HG03196 (cell line): ENCODE measurements at regions not wholly inside any gene's neighbourhood (a gene's known extent, or its start where the extent isn't known, plus 50 kb on each side); places are given as distances from the start of the nearest gene placed in this dataset.
"Not testable (repeated sequence)": the region's sequence is repeated elsewhere in the genome, so short reads cannot be mapped to it uniquely, and the experiment has no call there.

Experiments used
- ATAC-seq: cut with Tn5 transposase; IDR thresholded peaks from one replicate; pipeline ENCODE4 v1.9.1; 2021; ENCODE audit not compliant: unreplicated experiment

DNA sequence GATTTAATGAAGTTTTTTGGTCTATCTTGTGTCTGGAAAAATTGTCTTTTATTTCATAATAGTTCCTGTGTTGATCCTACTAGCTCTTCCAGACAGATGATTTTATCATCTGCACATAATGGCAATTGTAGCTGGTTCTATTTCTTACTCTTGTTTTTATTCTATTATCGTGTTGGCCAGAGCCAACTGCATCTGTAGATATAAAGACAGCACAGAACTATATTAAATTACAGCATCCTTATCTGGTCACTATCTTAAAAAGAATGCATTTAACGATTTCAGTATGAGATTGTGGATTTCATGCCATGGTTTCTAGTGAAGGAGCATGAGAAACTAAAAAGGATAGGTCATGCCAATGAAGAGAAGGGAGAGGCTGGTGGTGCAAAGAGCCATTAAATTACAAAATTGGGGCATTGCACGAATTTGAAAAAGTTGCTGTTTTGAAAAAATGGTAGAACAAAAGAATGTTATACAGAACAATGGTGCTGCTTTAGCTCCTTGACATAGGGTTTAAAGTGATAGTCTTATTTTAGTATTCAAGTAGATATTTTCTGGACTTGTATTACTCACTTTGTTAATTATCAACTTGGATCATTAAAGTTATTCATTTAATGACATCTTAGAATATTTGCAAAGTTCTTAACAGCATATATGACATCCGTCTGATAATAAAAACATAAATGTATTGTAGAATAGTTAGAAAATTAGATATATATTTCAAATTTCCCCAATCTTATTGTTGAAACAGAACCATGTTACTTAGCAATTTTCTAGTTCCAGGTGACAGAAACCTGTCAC, 1250.3 kb downstream of the REEP3 start:
- no peak for ATAC-seq

DNA sequence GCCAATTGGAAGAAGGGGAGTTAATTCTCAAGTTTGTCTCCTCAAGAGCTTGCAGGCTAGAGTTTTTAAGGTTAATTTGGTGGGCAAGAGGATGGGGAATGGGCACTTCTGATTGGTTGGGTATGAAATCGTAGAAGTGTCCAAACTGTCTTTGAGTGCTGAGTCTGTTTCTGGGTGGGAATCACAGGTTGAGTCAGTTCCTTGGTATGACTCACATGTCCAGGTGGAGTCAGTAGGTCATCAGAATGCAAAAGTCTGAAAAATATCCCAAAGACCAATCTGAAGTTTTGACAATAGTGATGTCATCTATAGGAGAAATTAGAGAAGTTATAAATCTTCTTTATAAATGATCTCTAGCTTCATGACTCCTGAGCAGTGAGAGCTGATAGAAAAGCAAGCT, 1252.2 kb downstream of the REEP3 start:
- no peak for ATAC-seq

DNA sequence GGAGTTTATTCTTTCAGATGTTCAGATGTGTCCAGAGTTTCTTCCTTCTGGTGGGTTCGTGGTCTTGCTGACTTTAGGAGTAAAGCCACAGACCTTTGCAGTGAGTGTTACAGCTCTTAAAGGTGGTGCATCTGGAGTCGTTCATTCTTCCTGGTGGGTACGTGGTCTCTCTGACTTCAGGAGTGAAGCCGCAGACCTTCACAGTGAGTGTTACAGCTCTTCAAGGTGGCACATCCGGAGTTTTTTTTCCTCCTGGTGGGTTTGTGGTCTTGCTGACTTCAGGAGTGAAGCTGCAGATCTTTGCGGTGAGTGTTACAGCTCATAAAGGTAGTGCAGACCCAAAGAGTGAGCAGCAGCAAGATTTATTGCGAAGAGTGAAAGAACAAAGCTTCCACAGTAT, 1263.2 kb downstream of the REEP3 start:
- ATAC-seq = not testable (repeated sequence)

DNA sequence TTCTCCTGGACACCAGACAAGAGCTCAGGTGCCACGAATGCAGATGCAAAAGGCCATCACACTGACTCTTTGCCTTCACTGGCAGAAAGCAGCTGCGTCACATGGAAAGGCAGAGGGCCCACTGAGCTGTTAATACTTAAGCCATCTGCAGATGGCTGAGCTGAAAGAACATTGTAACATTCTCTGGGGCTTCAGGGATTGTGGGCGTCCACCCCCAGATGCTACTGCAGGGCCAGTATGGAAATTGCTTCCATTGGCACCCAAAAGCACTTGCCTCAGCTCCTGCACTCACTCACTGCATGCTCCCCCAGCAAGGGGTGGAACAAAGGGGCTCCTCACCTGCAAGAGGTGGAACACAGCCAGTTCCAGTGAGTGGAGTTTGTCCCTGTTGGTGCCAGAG, 1264.6 kb downstream of the REEP3 start:
- no peak for ATAC-seq

DNA sequence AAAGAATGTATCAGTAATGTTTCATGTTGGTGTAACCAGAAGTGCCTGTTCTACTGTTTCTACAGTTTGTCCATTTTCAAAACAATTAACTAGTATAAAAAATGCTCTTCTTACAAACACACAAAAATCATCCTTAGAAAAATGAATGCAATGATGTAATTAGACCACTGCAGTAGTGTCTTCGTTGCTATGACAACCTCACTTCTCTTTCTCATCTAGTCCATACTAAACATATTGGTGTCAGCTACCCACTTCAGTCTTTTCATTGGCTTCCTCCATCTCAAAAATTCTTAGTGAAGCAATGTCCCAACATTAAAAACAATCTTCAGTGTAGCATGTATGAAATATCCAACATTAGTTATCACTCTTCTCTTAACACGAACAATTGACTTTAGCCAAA, 1265.8 kb downstream of the REEP3 start:
- ATAC-seq = no peak

DNA sequence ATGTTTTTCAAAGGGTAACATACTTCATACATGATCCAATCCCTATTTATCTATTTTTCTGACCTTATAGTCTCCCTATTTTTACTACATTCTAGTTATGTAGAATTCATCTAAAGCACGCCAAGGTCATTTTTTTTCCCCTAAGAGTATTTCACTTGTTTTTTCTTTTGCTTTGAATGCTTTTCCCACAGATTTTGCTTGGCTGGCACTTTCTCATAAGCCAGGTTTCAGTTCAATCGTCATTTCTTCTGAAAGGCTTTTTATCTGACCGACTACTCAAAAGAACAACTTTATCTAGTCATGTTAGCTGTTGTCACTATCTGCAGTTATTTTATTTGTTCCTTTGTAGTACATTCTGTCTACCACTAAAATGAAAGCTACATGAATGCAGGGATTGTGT, 1274.6 kb downstream of the REEP3 start:
- no peak for ATAC-seq

DNA sequence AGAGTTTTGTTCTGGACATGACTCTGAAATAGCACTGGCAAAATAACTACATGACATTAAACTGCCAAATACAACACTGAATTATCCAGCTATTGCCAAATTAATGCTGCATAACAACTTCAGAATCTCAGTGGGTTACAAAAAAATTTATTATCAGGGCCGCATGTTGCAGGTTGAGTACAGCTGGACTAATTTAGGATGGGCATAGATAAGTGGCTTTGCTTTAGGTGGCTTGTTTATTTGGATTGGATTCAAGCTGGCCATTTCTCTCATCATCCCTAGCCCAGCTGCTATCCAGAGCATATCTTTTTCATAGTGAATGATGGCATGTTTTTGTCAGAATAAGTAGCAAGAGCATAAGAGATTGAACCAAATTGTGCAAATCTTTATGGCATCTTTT, 1277.1 kb downstream of the REEP3 start:
- ATAC-seq = no peak

DNA sequence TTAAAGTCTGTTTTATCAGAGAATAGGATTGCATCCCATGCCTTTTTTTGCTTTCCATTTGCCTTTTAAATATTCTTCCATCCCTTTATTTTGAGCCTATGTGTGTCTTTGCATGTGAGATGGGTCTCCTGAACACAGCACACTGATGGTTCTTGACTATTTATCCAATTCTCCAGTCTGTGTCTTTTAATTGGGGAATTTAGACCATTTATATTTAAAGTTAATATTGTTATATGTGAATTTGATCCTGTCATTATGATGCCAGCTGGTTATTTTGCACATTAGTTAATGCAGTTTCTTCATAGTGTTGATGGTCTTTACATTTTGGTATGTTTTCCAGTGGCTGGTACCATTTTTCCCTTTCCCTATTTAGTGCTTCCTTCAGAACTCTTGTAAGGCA, 1287.0 kb downstream of the REEP3 start:
- ATAC-seq = not testable (repeated sequence)

DNA sequence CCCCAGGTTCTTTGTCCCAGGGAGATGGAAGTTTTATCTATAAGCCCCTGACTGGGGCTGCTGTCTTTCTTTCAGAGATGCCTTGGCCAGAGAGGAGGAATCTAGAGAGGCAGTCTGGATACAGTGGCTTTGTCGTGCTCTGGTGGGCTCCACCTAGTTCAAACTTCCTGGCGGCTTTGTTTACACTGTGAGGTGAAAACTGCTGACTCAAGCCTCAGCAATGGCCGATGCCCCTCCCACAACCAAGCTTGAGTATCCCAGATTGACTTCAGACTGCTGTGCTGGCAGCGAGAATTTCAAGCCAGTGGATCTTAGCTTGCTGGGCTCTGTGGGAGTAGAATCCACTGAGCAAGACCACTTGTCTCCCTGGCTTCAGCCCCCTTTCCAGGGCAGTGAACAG, 1288.8 kb downstream of the REEP3 start:
- not testable (repeated sequence) for ATAC-seq

DNA sequence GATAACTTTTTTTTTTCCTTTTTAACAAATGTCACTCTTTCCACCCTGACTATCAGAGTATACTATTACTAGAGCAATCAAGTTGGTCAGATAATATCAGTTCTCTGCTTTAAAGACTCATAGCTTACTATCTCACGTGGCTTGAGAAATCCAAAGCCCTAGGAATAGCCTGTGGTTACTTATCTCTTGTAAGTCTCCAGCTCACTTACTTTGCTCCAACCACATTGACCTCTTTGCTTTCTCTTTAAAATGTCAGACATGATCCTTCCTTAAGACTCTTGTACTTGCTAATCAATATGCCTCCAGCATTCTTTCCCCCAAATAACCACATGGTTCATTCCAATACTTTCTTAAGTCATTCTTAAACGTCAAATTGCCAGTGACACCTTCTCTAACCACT, 1292.2 kb downstream of the REEP3 start:
- ATAC-seq = no peak

DNA sequence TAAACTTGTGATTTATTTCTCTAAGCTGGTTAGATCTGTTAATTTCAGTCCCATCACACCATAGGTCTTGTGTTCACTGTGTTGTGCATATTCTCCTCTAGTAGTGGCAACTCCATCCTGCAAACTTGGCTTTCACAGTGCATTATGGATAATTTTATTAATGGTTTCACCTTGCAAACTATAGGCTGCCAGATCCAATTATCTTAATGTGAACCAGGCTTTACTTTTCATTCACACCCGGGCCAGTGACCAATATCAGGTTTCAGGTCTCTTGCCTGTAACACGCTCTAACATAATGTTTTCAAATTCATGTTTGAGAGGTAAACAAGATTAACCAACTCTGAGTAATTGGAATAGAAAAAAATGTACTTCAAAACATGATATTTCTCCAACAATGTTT, 1293.0 kb downstream of the REEP3 start:
- no peak for ATAC-seq

DNA sequence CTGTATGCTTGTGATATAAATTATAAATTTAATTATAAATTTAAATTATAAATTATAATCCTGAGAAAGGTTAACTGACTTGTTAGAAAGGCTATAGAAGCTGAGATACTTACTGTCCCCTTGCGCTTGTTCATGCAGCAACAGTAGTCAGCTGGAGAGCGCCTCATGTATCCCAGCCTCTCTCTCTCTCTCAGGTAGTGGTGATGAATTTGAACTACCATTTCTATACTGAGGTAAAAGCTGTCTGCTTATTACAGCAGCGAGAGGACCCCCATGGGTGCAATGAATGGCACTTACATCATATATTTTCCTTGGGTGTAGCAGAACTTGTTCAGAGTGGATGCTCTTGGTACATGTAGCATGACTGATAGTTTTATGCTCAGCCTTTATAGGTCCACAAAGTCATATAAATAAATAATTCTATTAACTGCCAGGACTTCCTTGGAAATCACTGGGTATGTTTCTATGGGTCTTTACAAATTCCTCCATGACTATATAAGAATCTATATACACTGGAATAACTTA, 1308.7 kb downstream of the REEP3 start:
- ATAC-seq = no peak

DNA sequence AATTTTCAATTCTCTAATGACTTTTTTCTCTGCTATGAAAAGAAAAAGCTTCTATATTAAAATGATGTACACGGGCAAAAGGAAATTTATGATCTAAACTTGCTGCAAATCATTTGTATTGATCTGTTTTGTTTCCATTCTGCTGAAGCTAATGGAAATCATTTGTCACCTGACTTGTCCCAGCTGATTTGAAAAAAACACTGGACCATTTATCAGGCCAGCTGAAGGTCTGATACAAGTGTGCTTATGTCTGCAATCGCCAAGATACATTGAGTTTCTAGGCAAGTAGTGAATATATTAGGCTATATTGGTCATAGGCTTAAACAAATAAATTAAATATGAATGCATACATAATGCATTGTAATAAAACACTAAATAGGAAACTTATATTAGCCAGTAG, 1309.7 kb downstream of the REEP3 start:
- ATAC-seq = no peak

DNA sequence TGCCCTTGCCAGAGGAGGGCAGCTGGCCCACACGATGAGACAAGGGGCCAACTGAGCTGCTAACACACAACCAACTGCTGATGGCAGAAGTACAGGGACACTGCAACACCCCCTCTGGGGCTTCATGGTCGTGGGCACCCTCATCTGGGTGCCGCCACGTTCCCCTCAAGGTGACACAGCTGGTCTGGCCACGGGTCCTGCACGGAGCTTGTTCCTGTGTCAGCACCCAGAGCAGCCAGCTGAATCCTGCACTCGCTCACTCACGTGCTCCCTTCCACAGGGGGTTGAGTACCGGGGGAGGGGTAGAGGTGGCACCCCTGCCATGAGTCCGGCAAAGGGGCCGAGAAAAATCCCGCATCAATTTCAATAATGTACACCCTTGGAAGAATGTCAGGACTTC, 1319.1 kb downstream of the REEP3 start:
- ATAC-seq = no peak

DNA sequence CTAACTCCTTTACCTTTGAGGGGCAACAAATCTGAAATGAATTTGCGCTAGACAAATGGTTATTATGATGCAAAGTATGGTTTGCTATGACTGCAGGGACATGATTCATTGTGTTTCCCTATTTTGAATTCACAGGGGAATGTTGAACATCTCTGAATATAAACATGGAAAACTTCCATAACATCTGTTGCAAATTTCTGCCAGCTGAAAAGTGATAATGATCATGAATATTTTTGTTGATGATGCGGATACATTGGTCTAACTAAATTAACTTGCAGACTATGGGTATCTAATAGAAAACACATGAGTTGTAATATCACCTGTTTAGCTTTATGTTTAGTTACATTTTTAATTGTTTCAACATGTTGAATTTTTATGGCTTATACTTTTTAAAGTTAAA, 1325.5 kb downstream of the REEP3 start:
- no peak for ATAC-seq

DNA sequence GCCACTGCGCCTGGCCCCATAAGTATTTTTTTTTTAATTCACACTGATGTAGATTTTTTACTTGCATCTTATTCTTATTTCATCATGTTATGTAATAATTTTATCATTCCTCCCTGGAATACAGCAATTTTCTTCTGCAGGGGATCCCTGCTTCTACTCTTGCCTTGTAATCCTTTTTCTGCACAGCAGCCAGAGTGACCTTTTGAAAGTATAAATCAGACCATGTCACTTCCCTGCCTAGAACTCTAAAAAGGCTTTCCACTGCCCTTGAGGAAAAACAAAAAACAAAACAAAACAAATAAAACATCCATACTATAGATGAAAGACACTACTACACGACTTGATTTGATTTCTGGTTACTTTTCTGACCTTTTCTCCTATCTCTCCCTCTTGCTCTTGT, 1334.7 kb downstream of the REEP3 start:
- ATAC-seq = no peak

DNA sequence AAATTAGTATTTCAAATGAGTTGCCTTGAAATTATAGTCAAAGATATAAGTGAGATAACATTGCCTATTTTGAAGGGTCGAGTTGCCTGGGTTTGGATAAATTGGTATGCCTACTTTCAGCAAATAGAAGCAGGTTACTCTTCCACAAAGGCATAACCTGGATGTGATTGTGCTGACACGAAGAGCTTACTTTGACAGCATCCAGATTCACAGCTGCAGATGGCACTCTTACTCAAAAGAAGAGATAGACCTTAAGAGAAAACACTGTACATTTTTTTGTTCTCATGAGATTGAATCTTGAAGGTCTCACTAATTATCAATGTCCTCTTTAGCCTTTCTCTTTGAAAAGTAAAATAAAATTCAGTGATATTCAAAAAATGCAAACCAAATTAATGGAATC, 1338.7 kb downstream of the REEP3 start:
- ATAC-seq = no peak

DNA sequence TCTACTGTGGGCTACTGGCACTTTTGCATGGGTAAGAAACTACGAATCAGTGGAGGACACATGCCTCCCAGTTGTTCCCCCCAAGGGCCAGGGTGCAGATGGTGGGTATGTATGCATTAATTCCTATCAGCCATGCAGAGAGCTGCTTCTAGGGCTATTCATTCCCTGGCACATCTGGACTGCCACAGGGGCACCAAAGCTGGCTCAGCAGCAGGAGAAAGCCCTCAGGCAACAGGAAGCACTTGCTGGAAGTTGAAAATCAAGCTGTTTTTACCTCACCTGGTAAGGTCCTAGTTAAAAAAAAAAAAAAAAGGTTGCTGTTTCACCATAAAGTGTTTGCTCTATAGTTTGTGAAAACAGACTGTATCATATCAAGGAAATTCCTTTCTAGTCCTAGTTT, 1342.6 kb downstream of the REEP3 start:
- no peak for ATAC-seq

DNA sequence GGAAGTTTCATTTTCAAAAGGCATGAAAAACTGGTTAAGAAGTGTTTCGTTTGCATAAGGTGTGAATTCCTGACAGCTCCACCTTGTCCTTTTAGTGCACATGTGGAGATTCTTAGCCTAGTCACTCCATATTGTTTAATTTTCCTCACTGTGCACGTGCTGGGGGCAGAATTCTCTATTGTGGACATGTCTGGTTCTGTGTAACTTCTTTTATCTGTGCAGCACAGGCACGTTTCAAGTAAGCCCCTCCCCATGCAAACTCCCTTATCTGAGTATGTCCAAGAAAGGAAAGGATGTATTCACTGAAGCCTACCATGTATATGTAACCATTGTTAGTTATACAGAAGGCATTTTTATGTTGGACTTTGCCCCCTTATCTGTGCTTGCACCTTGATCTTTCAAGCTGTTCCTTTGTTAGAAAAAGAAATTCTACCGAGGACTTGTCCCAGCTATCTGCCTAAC, 1346.3 kb downstream of the REEP3 start:
- no peak for ATAC-seq

DNA sequence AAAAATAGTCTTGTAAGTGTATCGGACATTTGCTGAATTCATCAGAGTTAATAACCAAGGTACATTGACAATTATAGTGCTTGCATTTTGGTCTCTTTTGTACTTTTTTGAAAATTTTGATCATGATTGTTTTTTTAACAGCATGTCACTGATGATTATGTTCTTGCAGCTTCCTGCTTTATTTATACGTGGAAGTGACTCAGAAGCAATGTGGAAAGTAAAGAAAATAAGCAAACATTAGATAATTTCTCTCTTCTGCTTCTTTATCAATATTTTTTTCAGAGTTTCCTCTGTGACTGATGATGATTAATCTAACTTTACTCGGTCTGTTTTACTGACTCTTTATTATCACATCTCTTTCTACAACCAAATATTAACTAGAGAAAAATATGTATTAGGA, 1351.9 kb downstream of the REEP3 start:
- no peak for ATAC-seq

DNA sequence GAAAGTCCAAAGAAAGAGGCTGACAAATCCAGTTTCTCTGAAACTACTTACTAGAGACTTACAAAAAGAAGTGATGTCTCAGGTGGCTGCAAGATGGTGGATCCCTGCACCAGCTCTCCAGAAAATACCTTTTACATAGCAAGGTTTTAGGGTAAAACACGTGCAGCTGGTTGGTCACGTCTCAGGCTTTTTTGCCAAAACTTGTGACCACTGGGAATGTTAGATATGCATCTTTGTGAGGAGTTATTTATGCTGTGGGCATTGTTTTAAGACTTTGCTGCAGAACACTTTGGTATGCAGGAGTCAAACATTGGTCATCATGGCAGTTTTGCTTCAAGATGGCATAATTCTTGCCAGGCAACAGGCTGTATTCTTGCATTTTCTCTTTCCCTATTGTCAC, 1352.8 kb downstream of the REEP3 start:
- ATAC-seq = no peak

DNA sequence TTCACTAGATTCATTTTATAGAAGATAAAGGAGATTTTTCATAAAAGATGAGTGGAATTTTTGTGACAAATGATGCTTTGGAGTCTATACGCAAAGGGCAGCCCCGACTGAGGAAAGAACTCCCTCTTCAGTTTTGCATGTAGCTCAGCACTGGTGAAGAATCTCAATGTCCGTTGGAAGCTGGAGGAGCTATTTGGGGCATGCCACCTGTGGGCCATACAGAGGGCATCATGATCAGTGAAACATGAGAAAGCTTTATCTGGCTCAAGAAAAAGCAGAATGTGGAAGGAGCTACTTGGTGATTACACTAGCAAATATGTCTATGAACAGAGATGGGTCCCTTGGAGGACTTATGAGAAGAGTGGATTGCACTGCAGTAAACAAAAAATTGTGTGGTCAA, 1359.3 kb downstream of the REEP3 start:
- no peak for ATAC-seq

DNA sequence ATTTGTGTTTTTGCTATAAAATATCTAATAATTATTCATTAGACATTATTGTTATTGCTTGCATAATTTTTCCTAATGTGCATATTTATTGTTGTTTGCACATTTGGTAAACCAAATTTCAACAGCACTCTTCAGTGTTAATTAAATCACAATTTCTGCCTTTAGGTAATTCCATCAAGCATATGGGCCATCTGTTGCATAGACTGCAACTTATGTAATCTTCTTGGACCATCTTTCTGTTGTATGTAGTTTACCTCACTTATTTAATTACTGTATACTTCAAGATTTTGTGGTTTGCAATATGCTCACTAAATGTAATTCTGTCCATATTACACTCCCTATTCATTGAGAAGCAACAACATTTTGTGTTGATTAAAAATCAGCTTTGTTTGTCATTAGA, 1360.1 kb downstream of the REEP3 start:
- ATAC-seq = no peak
